Hematopoietic multipotent progenitor cell treated with erythropoietin and hydrocortisone succinate and interleukin-3 and kit ligand, for 4 days (in vitro differentiated cells): ENCODE measurements at regions not wholly inside any gene's neighbourhood (a gene's known extent, or its start where the extent isn't known, plus 50 kb on each side); places are given as distances from the start of the nearest gene placed in this dataset.
A peak's percentile ranks its signal among the peaks of the same experiment; 100 is the strongest.
"Not testable (repeated sequence)": the region's sequence is repeated elsewhere in the genome, so short reads cannot be mapped to it uniquely, and the experiment has no call there.

Experiments used
- DNase-seq: peaks from one replicate; pipeline ENCODE4 v3.0.0-alpha.2; 2015

DNA sequence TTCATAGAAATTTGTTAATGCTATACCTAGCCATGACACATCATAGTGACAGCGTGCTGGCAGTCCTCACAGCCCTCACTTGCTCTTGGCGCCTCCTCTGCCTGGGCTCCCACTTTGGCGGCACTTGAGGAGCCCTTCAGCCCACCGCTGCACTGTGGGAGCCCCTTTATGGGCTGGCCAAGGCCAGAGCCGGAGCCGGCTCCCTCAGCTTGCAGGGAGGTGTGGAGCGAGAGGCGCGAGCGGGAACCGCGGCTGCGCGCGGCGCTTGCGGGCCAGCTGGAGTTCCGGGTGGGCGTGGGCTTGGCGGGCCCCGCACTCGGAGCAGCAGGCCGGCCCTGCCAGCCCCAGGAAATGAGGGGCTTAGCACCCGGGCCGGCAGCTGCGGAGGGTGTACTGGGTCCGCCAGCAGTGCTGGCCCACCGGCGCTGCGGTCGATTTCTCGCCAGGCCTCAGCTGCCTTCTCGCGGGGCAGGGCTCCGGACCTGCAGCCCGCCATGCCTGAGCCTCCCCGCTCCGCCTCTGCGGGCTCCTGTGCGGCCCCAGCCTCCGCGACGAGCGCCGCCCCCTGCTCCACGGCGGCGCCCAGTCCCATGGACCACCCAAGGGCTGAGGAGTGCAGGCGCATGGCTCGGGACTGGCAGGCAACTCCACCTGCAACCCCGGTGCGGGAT lies 515.0 kb upstream of the GALNTL6 start:
- DNase-seq: not testable (repeated sequence)

DNA sequence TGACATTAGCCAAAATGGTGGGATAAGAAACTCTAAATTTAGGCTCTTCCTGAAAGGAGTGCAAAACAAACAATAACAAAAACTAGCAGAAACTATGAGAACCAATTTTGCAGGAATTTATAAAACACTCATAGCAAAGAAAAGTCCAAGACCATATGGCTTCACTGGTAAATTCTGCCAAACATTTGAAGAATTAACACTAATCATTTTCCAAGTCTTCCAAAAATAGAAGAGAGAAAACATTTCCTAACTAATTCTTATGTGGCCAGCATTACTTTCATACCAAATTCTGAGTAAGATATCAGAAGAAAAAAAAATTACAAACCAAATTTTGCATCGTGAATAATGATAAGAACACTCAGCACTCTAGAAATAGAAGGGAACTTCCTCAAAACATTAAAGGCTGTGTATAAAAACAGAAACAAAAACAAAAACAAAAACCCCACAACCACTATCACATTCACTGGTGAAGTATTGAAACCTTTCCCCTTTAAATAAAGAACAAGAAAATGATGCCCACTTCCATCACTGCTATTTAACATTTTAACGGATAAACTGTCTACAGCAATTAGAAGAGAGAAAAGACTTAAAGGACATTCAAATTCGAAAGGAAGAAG lies 524.3 kb upstream of the GALNTL6 start:
- DNase-seq: no peak

DNA sequence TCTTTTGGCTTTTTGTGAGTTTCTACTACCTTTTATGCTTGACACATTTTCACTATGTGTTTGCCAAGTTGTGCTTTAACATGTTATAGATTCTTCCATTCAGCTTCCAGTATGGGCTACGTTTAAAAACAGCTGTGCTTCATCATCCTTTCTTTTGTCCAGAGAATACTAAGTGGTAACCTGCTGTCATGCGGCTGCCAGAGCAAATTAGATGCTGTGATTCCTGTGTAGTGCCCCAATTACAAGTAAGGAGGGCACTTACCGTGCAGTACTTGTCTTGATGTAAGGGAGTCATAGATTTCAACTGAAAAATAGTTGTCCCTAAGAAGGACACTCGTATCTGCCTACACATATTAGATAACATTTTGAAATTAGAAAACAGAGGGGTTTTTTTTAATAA lies 531.8 kb upstream of the GALNTL6 start:
- DNase-seq: no peak

DNA sequence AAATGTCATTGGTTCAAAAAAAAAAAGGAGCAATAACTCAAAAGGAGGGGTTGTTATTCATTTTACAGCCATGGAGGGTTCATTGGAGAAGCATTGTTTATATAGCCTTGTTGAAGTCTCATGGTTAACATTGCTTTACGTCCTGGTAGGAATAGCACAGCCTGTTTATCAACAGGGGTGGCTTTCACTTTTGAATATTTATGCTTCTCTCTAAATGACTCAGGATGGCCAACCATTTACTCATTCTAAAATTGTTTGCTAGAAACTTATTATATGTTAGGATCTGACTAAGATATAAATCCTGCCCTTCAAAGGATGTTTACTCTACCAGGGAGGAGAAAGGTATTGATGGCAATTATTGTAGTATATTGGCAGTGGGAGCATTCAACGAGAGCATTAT lies 534.1 kb upstream of the GALNTL6 start:
- DNase-seq: no peak

DNA sequence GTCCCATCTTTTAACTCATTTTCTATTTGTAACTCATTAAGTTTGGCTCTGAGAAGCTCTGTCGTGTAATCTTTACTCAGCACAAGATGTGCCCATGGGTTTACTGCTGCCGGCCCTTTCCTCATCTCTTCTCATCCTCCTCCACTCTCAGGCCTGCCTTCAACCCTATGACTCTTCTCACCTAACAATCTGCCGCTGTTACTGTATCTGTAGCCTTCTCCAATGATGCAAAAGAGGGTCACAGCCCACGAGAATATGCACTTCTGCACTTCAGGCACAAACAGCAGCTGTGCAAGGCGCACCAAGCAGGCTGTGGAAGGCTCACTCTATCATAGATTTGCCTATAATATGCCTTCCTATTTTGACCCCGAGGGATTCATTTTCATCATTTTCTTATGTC lies 546.5 kb upstream of the GALNTL6 start:
- no peak for DNase-seq

DNA sequence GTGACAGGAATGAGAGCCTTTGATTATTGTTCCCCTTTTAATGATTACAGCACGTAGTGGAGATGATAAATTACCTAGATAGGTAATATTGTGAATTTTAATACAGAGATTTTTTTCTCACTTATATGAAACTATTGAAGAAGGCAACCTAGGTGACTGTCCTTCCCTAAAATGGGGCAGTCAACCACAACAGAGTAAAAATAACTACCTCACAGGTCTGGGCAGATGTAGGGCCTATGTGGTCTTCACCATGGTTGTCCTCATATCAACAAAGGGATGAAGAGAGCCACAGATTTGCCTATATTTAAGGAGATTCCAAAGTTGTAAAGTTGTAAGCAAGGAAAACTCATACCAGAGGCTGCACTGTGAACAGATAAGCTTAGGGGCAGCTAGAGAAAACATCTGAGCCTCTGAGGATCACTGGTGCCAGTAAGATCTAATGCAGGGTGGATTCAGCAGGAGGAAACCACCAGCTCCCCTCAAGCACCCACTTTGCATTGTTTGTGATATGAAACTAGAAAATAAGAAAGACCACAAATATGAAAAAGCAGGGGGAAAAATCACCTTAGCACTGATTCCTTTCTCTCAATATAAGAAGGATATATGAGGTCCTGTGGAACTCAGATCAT lies 547.9 kb upstream of the GALNTL6 start:
- DNase-seq: no peak

DNA sequence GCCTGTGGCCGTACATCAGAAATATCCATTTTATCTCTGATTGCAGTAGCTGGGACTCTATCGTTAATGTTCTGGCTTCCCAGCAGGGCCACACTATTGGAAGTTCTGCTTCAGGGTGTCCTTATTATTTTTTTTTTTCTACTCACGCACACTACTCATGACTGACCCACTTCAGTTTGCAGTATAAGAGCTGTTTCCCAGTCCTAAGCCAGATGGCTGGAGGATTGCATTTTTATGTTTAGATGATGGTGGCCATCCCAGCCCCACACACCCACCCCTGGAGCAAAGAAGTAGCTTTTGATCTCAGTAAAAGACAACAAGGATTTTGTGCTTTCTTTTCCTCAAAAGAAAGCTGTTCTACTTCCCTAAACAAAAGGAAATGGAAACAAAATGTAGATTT lies 557.0 kb upstream of the GALNTL6 start:
- DNase-seq: no peak

DNA sequence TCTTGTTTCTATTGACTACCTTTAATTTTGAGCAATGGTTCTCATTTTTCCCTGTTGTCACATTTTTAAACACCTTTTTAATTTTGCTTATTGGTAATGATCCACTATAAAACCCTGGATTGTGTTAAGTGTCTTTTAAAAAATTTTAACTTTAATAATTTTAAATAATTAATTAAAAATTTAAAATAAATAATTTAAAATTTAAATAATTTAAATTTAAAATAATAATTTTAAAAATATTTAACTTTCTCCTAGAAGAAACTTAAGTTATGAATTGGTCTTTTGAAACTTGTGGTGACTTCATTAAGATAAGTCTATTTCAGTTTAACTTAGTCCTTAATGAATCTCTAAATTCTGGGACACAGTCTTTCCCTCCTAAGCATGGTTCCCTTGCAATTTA lies 566.3 kb upstream of the GALNTL6 start:
- no peak for DNase-seq

DNA sequence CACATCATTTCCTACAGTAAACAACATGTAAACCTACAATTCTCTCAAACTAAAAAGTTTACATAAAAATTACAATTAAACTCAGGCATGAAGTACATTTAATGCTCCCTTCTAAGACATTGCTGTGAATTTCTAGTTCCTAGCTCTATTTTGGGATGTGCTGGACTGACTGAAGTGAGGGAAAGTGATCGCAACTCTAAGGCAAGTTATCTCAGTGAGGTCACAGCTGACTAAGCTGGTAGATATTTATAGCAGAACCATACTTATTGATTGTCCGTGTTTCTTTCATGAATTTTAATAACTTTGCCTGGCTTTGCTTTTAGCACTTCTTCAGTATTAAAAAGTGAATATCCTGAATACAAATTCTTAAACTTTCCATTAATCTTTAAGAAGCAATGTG lies 570.4 kb upstream of the GALNTL6 start:
- DNase-seq: no peak

DNA sequence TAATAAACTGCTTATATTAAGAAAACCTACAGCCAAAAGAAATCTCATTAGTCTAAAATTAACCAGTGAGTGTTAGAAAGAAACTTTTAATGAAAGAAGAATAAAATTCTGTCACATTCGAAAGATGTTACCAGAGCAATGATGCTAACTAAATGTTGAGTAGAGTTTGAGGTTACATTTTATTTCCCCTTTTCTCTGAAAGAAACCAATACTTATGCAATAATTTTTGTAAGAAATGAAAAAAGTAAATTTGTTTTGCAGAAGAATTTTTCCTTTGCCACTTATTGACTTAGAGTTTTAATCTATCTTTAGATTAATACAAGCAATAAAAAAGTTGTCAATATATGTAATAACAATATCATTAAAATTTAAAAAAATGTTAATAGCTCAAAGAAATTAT lies 574.0 kb upstream of the GALNTL6 start:
- DNase-seq: peak; percentile 47

DNA sequence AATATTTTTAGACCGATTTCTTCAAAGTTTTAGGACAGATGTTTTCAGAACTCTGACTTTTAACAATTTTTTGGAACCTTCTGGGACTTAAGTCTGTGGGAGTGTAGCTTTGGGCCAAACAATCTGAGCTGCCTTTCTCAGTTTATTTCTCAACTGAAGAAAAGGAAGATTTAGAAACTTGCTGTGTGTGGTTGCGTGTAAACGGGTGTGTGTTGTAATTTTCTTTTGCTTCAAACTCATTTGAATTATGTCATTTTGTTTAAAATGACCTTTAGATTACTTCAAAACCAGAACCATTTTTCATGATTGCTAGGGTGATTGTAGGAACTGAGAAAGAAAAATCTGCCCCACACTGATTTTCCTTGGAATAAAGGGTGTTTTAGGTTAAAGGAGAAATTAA lies 577.7 kb upstream of the GALNTL6 start:
- DNase-seq: peak; percentile 3

DNA sequence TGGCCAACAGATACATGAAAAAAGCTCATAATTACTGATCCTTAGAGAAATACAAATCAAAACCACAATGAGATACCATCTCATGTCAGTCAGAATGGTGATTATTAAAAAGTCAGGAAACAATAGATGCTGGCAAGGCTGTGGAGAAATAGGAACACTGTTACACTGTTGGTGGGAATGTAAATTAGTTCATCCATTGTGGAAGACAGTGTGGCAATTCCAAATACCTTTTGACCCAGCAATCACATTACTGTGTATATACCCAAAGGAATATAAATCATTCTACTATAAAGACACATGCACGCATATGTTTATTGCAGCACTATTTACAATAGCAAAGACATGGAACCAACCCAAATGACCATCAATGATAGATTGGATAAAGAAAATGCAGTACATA lies 583.9 kb upstream of the GALNTL6 start:
- not testable (repeated sequence) for DNase-seq

DNA sequence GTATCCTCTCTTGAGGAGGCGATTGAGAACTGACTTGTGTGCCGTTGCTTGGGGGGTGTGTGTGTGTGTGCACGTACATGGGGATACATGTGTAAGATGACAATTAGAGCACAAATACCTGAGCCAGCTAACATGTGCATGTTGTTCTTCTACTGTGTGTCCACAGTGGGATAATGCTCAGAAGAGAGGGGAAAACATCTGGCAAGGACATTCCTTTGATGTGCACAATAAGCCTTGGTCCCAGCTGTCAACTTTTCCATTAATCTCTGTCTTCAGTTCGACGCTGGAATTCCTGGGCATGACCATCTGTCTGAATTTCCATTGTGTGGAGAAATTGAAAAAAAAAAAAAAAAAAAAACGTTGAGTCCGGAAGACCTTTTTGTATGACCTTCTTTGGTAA lies 592.0 kb upstream of the GALNTL6 start:
- DNase-seq: no peak

DNA sequence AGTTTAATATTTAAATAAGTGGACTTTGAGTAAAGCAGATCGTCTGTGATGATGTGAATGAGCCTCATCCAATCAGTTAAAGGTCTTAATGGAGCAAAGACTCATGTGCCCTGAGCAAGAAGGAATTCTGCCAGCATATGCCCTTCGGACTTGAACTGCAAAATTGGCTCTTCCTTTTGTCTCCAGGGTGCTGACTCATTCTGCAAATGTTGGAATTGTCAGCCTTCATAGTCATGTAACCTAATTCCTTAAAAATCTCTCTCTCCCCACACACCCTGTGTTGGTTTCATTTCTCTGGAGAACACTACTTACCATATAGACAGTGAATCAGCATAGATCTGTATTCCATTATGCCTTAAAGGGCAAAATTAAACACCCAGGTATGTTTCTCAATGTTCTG lies 609.8 kb upstream of the GALNTL6 start:
- no peak for DNase-seq

DNA sequence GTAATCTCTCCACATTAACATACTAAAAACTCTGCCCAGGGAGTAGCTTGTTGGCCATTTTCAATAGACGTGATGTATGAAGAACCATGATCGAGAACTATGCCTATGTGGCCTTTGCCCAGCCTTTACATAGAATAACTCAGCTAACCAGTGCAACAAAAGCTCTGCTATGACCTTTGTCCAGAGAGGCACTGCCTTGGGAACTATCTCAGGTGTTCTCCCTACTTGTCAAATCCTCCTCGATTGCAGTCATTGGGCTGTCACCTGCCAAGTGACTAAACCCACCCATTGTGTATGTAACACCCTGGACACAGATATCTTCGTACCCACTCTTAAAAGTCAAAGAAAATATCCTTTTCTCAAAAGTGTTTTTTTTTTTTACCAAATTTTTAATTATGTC lies 610.3 kb upstream of the GALNTL6 start:
- DNase-seq: no peak

DNA sequence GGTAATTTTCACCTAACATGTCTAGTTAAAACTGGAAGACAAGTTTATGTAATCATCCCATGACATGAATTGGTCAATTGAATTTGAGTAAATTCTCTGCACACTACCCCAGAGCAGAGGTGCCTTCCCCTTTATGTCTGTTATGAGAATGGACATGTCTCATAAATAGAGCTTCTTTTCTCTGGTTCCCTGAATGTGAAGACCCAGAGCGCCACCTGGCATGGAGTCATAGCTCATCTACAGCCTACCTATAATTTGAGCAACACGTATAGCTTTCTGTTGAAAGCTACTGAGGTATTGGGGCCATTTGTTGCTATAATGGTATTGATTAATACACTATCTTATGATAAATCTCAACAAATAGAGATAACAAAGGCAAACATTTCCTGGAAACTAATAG lies 626.5 kb upstream of the GALNTL6 start:
- peak; percentile 31 for DNase-seq

DNA sequence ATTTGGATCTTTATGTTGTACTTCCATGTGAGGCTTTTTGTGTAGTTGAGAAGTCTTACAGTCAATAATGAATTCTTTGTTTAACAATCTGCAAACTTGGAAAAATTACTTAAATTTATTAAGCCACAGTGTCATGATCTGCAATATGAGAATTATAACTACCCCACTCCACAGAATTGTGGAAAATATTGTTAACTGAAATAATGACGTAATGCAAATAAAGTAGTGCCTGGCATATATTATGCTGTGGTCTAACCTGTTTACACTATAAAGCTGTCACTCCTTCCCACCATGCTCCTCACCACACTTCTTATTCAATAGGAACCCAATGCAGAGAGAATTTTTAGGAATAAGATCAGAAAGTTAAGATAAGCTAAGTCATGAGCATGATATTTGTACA lies 632.1 kb upstream of the GALNTL6 start:
- DNase-seq: no peak

DNA sequence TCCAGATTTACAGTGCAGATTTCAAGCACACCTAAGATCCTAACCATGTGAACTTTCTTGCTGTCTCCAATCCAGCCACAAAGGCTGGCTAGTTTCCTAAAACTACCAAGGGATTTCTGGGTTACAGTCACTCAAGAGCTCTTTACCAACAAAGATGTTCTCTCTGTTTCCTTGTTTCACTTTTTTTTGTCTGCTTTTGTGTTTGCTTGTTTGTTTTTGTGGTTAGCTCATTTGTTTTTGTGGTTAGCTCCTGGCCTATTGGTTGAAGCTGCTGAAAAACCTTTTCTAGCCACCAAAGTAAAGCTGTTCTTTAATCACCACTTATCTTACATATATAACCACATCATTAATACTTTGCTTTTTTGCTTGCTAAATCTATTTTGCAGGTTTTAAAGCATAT lies 642.5 kb upstream of the GALNTL6 start:
- no peak for DNase-seq

DNA sequence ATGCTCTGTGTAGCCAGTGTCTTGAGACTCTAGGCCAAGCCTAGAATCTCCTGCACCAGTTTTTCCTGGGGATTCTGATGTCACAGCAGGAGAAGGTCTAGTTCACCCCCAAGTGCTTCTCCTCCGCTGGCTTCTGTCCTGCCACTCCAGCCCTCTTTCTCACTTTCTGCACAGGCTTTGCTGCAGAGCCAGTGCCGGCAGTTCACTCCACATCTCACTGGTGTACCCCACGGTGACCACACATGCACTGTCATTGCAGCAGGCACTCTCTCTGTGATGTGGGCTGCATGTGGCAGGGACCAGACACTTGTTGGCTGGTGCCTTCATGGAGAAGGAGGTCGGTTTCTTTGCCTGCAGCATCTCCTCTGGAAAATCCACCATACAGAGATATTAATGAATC lies 643.8 kb upstream of the GALNTL6 start:
- DNase-seq: no peak

DNA sequence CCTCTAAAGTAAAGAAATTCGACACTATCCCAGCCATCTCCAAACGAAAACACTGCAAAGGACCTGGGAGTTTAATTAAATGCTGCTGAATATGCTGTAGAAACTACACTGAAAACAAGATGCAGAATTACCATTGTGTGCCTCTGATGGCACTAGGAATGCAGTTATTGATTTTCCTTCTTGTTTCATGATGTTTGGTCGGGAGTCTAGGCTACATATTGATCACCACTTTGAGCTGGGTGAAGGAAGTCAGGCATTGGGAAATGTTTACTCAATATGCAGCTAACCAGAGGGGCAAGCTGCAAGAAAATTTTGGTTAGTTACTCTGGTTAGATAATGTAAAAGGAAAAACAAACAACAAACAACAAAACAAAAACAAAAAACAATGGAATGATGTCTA lies 650.7 kb upstream of the GALNTL6 start:
- no peak for DNase-seq

DNA sequence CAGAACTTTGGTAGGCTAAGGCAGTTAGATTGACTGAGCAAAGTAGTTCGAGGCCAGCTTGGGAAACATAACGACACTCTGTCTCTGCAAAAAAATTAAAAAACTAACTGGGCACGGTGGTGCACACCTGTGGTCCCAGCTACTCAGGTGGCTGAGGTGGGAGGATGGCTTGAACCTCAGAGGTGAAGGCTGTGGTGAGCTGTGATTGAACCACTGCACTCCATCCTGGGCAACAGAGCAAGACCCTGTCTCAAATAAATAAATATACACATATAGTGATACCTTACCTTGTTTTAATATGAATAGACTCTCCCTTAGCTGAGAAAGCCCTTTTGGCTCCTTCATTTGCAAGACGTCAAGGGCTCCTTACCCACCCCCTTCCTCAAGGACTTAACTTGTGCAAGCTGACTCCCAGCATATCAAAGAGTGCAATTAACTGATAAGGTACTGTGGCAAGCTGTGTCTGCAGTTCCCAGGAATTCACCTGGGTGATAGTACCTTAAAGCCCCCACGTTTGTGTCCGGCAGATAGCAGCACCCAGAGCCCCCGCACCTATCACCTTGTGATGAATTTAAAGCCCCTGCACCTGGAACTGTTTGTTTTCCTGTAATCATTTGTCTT lies 655.6 kb upstream of the GALNTL6 start:
- DNase-seq: no peak

DNA sequence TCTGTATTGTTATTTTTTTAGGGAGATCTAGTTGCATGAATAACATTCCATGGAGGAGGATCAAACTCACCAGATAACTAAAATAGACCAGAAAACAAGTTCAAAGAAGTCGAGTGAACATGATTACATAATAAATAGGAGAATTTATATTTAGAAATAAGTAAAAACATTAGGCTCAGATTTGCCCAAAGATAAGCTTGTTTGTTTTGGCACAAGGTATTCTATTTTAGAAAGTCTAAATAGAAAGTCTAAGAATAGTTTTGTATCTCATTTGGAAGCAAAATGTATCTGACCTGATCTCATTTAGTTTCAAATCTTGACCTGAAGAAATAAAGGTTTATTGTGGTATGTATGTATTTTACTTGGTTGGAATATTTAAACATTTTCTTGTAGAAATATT lies 670.6 kb upstream of the GALNTL6 start:
- DNase-seq: no peak

DNA sequence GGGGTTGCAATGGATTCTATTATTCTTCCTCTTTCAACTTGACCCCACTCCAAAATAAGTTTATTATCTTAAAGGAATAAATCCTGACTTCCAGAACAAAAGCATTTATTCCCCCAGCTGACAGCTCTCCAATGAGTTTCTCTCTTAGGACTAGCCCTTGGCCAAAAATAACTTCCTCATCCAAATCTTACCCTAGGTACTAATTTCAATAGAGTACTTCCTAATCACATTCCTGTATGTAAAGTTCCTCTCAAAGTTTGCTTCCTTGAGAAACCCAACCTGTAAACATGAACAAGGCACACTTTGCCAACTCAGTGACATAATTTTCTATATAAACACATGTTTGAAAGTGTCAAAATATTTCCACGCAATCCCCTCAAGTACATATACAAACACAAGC lies 671.2 kb upstream of the GALNTL6 start:
- DNase-seq: no peak

DNA sequence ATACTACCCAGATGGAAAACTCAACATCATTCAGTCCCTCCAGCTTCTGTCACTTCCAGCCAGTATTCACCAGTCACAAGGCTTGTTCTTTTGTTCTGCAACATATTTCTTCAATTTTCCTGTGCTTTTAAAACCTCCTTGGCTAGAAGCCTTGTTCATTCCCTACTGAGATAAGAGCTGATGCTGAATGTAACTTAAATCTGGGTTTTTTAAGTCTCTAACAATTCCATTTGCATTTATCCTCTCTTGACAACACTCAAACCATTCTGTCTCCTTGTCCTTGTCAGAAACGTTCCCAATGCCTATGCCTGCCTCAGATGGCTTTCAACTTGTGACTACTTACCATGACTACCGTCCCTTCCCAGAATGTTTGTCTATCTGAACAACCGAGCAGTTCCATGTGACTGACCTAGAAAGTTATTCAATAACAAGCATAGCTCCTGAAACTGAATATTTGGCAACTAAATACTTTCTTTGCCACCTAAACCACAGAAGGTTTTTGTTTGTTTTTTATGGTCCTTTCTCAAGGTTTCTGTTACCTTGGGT lies 682.9 kb upstream of the GALNTL6 start:
- DNase-seq: no peak
